CD14-positive monocyte (primary cell): ENCODE measurements at regions not wholly inside any gene's neighbourhood (a gene's known extent, or its start where the extent isn't known, plus 50 kb on each side); places are given as distances from the start of the nearest gene placed in this dataset.

Experiments
- DNase-seq, 3 donors: peaks; one replicate each; pipeline ENCODE4 v3.0.0-alpha.2; 2011 to 2022
- H2AFZ ChIP-seq: 2 replicates; pipeline ENCODE4 v1.6.0; 2012; ENCODE audit warnings: mild to moderate bottlenecking, low read depth, low read length, inconsistent platforms; ENCODE audit not compliant: insufficient read depth, poor library complexity, severe bottlenecking
- H3K27ac ChIP-seq, 2 donors: 1 replicate in 1 of 2; 2 replicates in 1 of 2; pipeline ENCODE4 v1.5.1; 2012 to 2013; ENCODE audit warnings: low read length in 2 of 2, control low read depth in 1 of 2, inconsistent platforms in 1 of 2, low read depth in 1 of 2, mild to moderate bottlenecking in 1 of 2
- H3K27me3 ChIP-seq, 2 donors: one replicate each; pipeline versions ENCODE4 v1.6.0 to v1.6.1; 2011 to 2013; ENCODE audit warnings: low read length in 2 of 2; ENCODE audit not compliant: control insufficient read depth in 2 of 2, insufficient read depth in 2 of 2
- H3K36me3 ChIP-seq, 2 donors: replicated peaks in 1 of 2; 1 replicate in 1 of 2; 2 replicates in 1 of 2; pipeline versions ENCODE4 v1.5.1 to v1.6.1; 2012 to 2013; ENCODE audit warnings: low read length in 2 of 2, control low read depth in 1 of 2, inconsistent platforms in 1 of 2, mild to moderate bottlenecking in 1 of 2; ENCODE audit not compliant: insufficient read depth in 2 of 2, control insufficient read depth in 1 of 2
- H3K4me1 ChIP-seq, 2 donors: 1 replicate in 1 of 2; 2 replicates in 1 of 2; pipeline versions ENCODE4 v1.5.1 to v1.6.1; 2012 to 2013; ENCODE audit warnings: low read length in 2 of 2, control low read depth in 1 of 2, inconsistent platforms in 1 of 2, mild to moderate bottlenecking in 1 of 2, moderate library complexity in 1 of 2; ENCODE audit not compliant: insufficient read depth in 2 of 2, control insufficient read depth in 1 of 2
- H3K4me2 ChIP-seq: replicated peaks from 2 replicates; pipeline ENCODE3; 2012; ENCODE audit warnings: low read length, moderate library complexity, mild to moderate bottlenecking; ENCODE audit not compliant: poor library complexity, severe bottlenecking; ENCODE audit errors: extremely low read depth
- H3K4me3 ChIP-seq, 3 experiments: fragments of 200-600 bp in 1 of 3; sonication (generic) in 1 of 3; replicated peaks in 1 of 3; 1 replicate in 2 of 3; 2 replicates in 1 of 3; pipeline ENCODE4 v1.5.1; 2011 to 2013; ENCODE audit warnings: low read length in 3 of 3, mild to moderate bottlenecking in 3 of 3, control low read depth in 2 of 3, low read depth in 2 of 3, inconsistent platforms in 1 of 3, moderate library complexity in 1 of 3
- H3K79me2 ChIP-seq: 2 replicates; pipeline ENCODE4 v1.6.0; 2012; ENCODE audit warnings: mild to moderate bottlenecking, control low read depth, inconsistent platforms, low read length, moderate library complexity; ENCODE audit not compliant: insufficient read depth
- H3K9ac ChIP-seq: 2 replicates; pipeline ENCODE4 v1.6.0; 2017; ENCODE audit warnings: low read length, mild to moderate bottlenecking; ENCODE audit not compliant: insufficient read depth, poor library complexity, severe bottlenecking
- H3K9me3 ChIP-seq, 2 donors: replicated peaks in 1 of 2; 1 replicate in 1 of 2; 2 replicates in 1 of 2; pipeline versions ENCODE4 v1.5.1 to v1.6.1; 2012 to 2013; ENCODE audit warnings: low read length in 2 of 2, control low read depth in 1 of 2; ENCODE audit not compliant: control insufficient read depth in 1 of 2, insufficient read depth in 1 of 2
- H4K20me1 ChIP-seq: 2 replicates; pipeline ENCODE4 v1.6.0; 2012; ENCODE audit warnings: mild to moderate bottlenecking, low read length, control low read depth, moderate library complexity; ENCODE audit not compliant: insufficient read depth
- H3K27ac Mint-ChIP-seq, 7 donors: one replicate each; pipeline ENCODE4 v1.8.0; 2020; ENCODE audit warnings: mild to moderate bottlenecking in 7 of 7, mixed read lengths in 7 of 7, moderate library complexity in 6 of 7, inconsistent platforms in 2 of 7
- H3K27me3 Mint-ChIP-seq, 3 donors: one replicate each; pipeline ENCODE4 v1.8.0; 2021 to 2022; ENCODE audit warnings: low read depth in 3 of 3, mild to moderate bottlenecking in 3 of 3, mixed read lengths in 3 of 3, moderate library complexity in 3 of 3, inconsistent platforms in 1 of 3
- H3K36me3 Mint-ChIP-seq, 2 donors: one replicate each; pipeline ENCODE4 v1.8.0; 2020; ENCODE audit warnings: mixed read lengths in 2 of 2, inconsistent platforms in 1 of 2, mild to moderate bottlenecking in 1 of 2
- H3K4me1 Mint-ChIP-seq: one replicate; pipeline ENCODE4 v1.8.0; 2020; ENCODE audit warnings: mild to moderate bottlenecking, mixed read lengths
- H3K4me3 Mint-ChIP-seq, 2 donors: one replicate each; pipeline ENCODE4 v1.8.0; 2020; ENCODE audit warnings: mild to moderate bottlenecking in 2 of 2, mixed read lengths in 2 of 2, moderate library complexity in 1 of 2
- H3K9me3 Mint-ChIP-seq, 7 donors: one replicate each; pipeline ENCODE4 v1.8.0; 2020 to 2022; ENCODE audit warnings: mixed read lengths in 7 of 7, mild to moderate bottlenecking in 6 of 7, moderate library complexity in 6 of 7, inconsistent platforms in 2 of 7
- CTCF ChIP-seq: fragments of 200-600 bp; IDR thresholded peaks from one replicate; pipeline ENCODE4 v1.8.0; 2022; ENCODE audit warnings: antibody characterized with exemption, mild to moderate bottlenecking
- WGBS: methylation state at CpG from one replicate; pipeline ENCODE4 v1.1.5; 2013; ENCODE audit warnings: missing lambda C conversion rate; ENCODE audit not compliant: insufficient coverage; 5-methylcytosine and 5-hydroxymethylcytosine counted together
- intact Hi-C, 2 donors: fragments of 100-400 bp; cut with micrococcal nuclease; formaldehyde crosslinking; loops; one replicate each; pipeline versions ENCODE4 v1.15.0 to v1.15.1; 2023

- Mint-ChIP-seq H3K9me3 (peaks cover 0 to 11% (median 5%) of the 10 kb centered on the region in 7 donors), H3K36me3 (no peaks in the 10 kb centered on the region)
Observed at GRCh38 chr18:66077066-66077465, 326.3 kb downstream of the CDH7 start.

GRCh38 chr18:66066191-66066590 lies 315.4 kb downstream of the CDH7 start:
- no peaks in the 10 kb centered on the region for H3K27me3 ChIP-seq
- no peak overlapping the region for H3K4me2 ChIP-seq
- no peaks in the 10 kb centered on the region for H3K36me3 ChIP-seq
- Mint-ChIP-seq H3K4me1 (no peaks in the 10 kb centered on the region), H3K27me3 (peaks cover 0 to 1% (median 0%) of the 10 kb centered on the region in 3 donors), H3K4me3 (no peak overlapping the region), H3K9me3 (peaks cover 0 to 10% (median 5%) of the 10 kb centered on the region in 7 donors), H3K36me3 (no peaks in the 10 kb centered on the region), H3K27ac (no peak overlapping the region)
- WGBS: no CpG with 5 or more reads among the region's 2 CpGs
- DNase-seq: no peak
- no peak overlapping the region for H2AFZ ChIP-seq
- H3K79me2 ChIP-seq: no peaks in the 10 kb centered on the region
- no peak overlapping the region for H3K27ac ChIP-seq
- no peak for TF ChIP-seq CTCF
- H4K20me1 ChIP-seq: no peaks in the 10 kb centered on the region
- H3K4me3 ChIP-seq: no peak overlapping the region
- H3K9me3 ChIP-seq: peaks cover 0 to 2% of the 10 kb centered on the region in 2 donors
- H3K9ac ChIP-seq: no peak overlapping the region
- no peaks in the 10 kb centered on the region for H3K4me1 ChIP-seq
- intact Hi-C loops: no loop called here

More at GRCh38 chr18:66077066-66077465, 326.3 kb downstream of the CDH7 start:
- Mint-ChIP-seq H3K4me1 (no peaks in the 10 kb centered on the region), H3K27me3 (no peaks in the 10 kb centered on the region), H3K4me3 (no peak overlapping the region), H3K27ac (no peak overlapping the region)
- H3K4me3 ChIP-seq: no peak overlapping the region
- WGBS: 92% methylated on average over 2 of the region's 3 CpGs
- intact Hi-C loops: no loop called here
- no peak overlapping the region for H2AFZ ChIP-seq
- no peaks in the 10 kb centered on the region for H3K79me2 ChIP-seq
- no peak for TF ChIP-seq CTCF
- H3K9me3 ChIP-seq: peaks cover 7 to 11% of the 10 kb centered on the region in 2 donors
- H3K27ac ChIP-seq: no peak overlapping the region
- no peak for DNase-seq
- H4K20me1 ChIP-seq: no peaks in the 10 kb centered on the region
- H3K4me2 ChIP-seq: no peak overlapping the region
- no peaks in the 10 kb centered on the region for H3K27me3 ChIP-seq
- H3K9ac ChIP-seq: no peak overlapping the region
- no peaks in the 10 kb centered on the region for H3K36me3 ChIP-seq
- H3K4me1 ChIP-seq: no peaks in the 10 kb centered on the region
